Smooth muscle cell (in vitro differentiated cells): ENCODE measurements at regions not wholly inside any gene's neighbourhood (a gene's known extent, or its start where the extent isn't known, plus 50 kb on each side); places are given as distances from the start of the nearest gene placed in this dataset.

Experiments
- DNase-seq: peaks from one replicate; lab custom pipeline; 2025; ENCODE audit not compliant: unreplicated experiment; lab: John Stamatoyannopoulos, UW
- H2AFZ ChIP-seq: fragments of 200-600 bp; sonication (generic); 2 replicates; pipeline ENCODE4 v1.6.0; 2016; ENCODE audit warnings: antibody characterized with exemption, low read depth, mild to moderate bottlenecking
- H3F3A ChIP-seq: fragments of 200-600 bp; sonication (generic); 2 replicates; pipeline ENCODE4 v1.6.0; 2017; ENCODE audit warnings: antibody characterized with exemption, low read depth
- H3K27ac ChIP-seq: fragments of 200-600 bp; sonication (generic); 2 replicates; pipeline ENCODE4 v1.5.1; 2016; ENCODE audit warnings: low read depth, mild to moderate bottlenecking
- H3K27me3 ChIP-seq: fragments of 200-600 bp; sonication (generic); 2 replicates; pipeline ENCODE4 v1.6.1; 2016; ENCODE audit warnings: low read depth, mild to moderate bottlenecking
- H3K36me3 ChIP-seq: fragments of 200-600 bp; sonication (generic); 2 replicates; pipeline ENCODE4 v1.5.1; 2016; ENCODE audit warnings: low read depth
- H3K4me1 ChIP-seq: fragments of 200-600 bp; sonication (generic); 2 replicates; pipeline ENCODE4 v1.5.1; 2016; ENCODE audit warnings: low read depth
- H3K4me2 ChIP-seq: fragments of 200-600 bp; sonication (generic); 2 replicates; pipeline ENCODE4 v1.6.0; 2016; ENCODE audit warnings: mild to moderate bottlenecking
- H3K4me3 ChIP-seq: fragments of 200-600 bp; sonication (generic); 2 replicates; pipeline ENCODE4 v1.5.1; 2016; ENCODE audit warnings: mild to moderate bottlenecking
- H3K79me2 ChIP-seq: fragments of 200-600 bp; sonication (generic); 2 replicates; pipeline ENCODE4 v1.6.0; 2016; ENCODE audit warnings: low read depth, mild to moderate bottlenecking
- H3K9ac ChIP-seq: fragments of 200-600 bp; sonication (generic); 2 replicates; pipeline ENCODE4 v1.6.0; 2016; ENCODE audit warnings: low read depth
- H3K9me3 ChIP-seq: fragments of 200-600 bp; sonication (generic); replicated peaks from 2 replicates; pipeline ENCODE4 v1.5.1; 2016; ENCODE audit warnings: low read depth
- H4K20me1 ChIP-seq: fragments of 200-600 bp; sonication (generic); 2 replicates; pipeline ENCODE4 v1.6.0; 2016; ENCODE audit warnings: low read depth
- CTCF ChIP-seq: fragments of 200-600 bp; sonication (generic); IDR thresholded peaks from 2 replicates; pipeline ENCODE4 v1.5.1; 2017; ENCODE audit warnings: borderline replicate concordance, mild to moderate bottlenecking, antibody characterized with exemption; ENCODE audit not compliant: insufficient read depth, poor library complexity, severe bottlenecking
- WGBS: methylation state at CpG from one replicate; pipeline ENCODE4 v1.1.7; 2016; ENCODE audit warnings: low lambda C conversion rate; 5-methylcytosine and 5-hydroxymethylcytosine counted together

- Histone ChIP-seq H3K27me3 (no peaks in the 10 kb centered on the region), H3K4me1 (no peaks in the 10 kb centered on the region), H3K9ac (no peak overlapping the region), H3K36me3 (no peaks in the 10 kb centered on the region), H3K4me2 (no peak overlapping the region), H3K4me3 (no peak overlapping the region), H3K9me3 (no peaks in the 10 kb centered on the region), H3K27ac (no peak overlapping the region), H3F3A (no peaks in the 10 kb centered on the region), H4K20me1 (no peaks in the 10 kb centered on the region), H2AFZ (no peak overlapping the region), H3K79me2 (no peaks in the 10 kb centered on the region)
- 88% methylated on average over 4 of the region's 4 CpGs for WGBS
- TF ChIP-seq CTCF, result no peak
- DNase-seq, result no peak
Observed at GRCh38 chr12:69163681-69164362, 75.5 kb upstream of the CPSF6 start.

GRCh38 chr12:69167648-69168165 is 71.7 kb upstream of the CPSF6 start:
- H3K9ac ChIP-seq, result no peak overlapping the region
- no peak for TF ChIP-seq CTCF
- no peak overlapping the region for H3K4me2 ChIP-seq
- no peak for DNase-seq
- H3K4me1 ChIP-seq, result no peaks in the 10 kb centered on the region
- no peaks in the 10 kb centered on the region for H4K20me1 ChIP-seq
- 70% methylated on average over 3 of the region's 3 CpGs for WGBS
- no peak overlapping the region for H3K27ac ChIP-seq
- no peaks in the 10 kb centered on the region for H3K27me3 ChIP-seq
- no peak overlapping the region for H3K4me3 ChIP-seq
- no peaks in the 10 kb centered on the region for H3K9me3 ChIP-seq
- H3K79me2 ChIP-seq, result no peaks in the 10 kb centered on the region
- H3F3A ChIP-seq, result no peaks in the 10 kb centered on the region
- H2AFZ ChIP-seq, result no peak overlapping the region
- H3K36me3 ChIP-seq, result no peaks in the 10 kb centered on the region

GRCh38 chr12:69168363-69168762 is 71.0 kb upstream of the CPSF6 start:
- H4K20me1 ChIP-seq, result no peaks in the 10 kb centered on the region
- TF ChIP-seq CTCF, result no peak
- no peaks in the 10 kb centered on the region for H3K36me3 ChIP-seq
- no peak overlapping the region for H3K9ac ChIP-seq
- no peak overlapping the region for H2AFZ ChIP-seq
- H3K4me3 ChIP-seq, result no peak overlapping the region
- no peaks in the 10 kb centered on the region for H3K9me3 ChIP-seq
- no peaks in the 10 kb centered on the region for H3K79me2 ChIP-seq
- H3K27ac ChIP-seq, result no peak overlapping the region
- H3F3A ChIP-seq, result no peaks in the 10 kb centered on the region
- no peaks in the 10 kb centered on the region for H3K4me1 ChIP-seq
- H3K4me2 ChIP-seq, result no peak overlapping the region
- no peak for DNase-seq
- H3K27me3 ChIP-seq, result no peaks in the 10 kb centered on the region
- 90% methylated on average over 5 of the region's 5 CpGs for WGBS

- WGBS, result 85% methylated on average over 3 of the region's 3 CpGs
- Histone ChIP-seq H3K79me2 (no peaks in the 10 kb centered on the region), H3K27ac (no peak overlapping the region), H2AFZ (no peak overlapping the region), H3K36me3 (no peaks in the 10 kb centered on the region), H4K20me1 (no peaks in the 10 kb centered on the region), H3K4me3 (no peak overlapping the region), H3K27me3 (no peaks in the 10 kb centered on the region), H3K9ac (no peak overlapping the region), H3K4me2 (no peak overlapping the region), H3F3A (no peaks in the 10 kb centered on the region), H3K9me3 (no peaks in the 10 kb centered on the region), H3K4me1 (no peaks in the 10 kb centered on the region)
- no peak for DNase-seq
- no peak for TF ChIP-seq CTCF
Observed at GRCh38 chr12:69168828-69169227, 70.5 kb upstream of the CPSF6 start.
